ENCODE measurements at regions not wholly inside any gene's neighbourhood (a gene's known extent, or its start where the extent isn't known, plus 50 kb on each side); places are given as distances from the start of the nearest gene placed in this dataset.
A peak's percentile ranks its signal among the peaks of the same experiment; 100 is the strongest.

DNA sequence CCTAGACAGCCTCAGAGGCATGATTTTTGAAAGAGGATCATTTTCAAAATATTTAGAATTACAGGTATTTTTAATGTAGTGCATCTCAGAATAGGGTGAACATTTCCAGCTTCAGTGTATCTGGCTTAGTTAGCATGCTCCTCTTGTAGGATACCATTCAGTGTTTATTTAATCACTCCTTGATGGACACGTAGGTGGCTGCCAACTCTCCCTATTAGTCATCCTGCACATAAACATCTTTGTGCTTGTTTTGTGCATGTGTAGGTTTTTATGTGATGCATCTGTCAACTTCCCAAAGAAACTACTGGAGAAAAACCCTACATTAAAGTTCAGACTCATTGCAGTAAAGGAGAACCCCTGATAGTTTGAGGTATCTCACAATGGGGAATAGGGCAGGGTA is 52.5 kb upstream of the RBM19 start:
- peak; percentile 7 for DNase-seq (ENCODE audit: low spot score)

All from SW480 (cell line).